ENCODE measurements at regions not wholly inside any gene's neighbourhood (a gene's known extent, or its start where the extent isn't known, plus 50 kb on each side); places are given as distances from the start of the nearest gene placed in this dataset.
A peak's percentile ranks its signal among the peaks of the same experiment; 100 is the strongest.

GRCh38 chr9:673264-673965, 168.1 kb upstream of the DMRT1 start:
- Mint-ChIP-seq H3K27me3 (ENCODE audit: insufficient read depth, low read depth, poor library complexity) (no peaks in the 10 kb centered on the region), H3K4me1 (peaks cover 54% of the 10 kb centered on the region), H3K9me3 (peaks cover 21% of the 10 kb centered on the region; the same call in 2 of the 3 replicates), H3K4me3 (no peak overlapping the region), H3K27ac (no peak overlapping the region), H3K36me3 (ENCODE audit: low read depth) (peaks cover 30% of the 10 kb centered on the region)
- peak; percentile 16 for ATAC-seq
- Histone ChIP-seq H3K36me3 (ENCODE audit: insufficient read depth) (no peaks in the 10 kb centered on the region), H3K4me2 (0 out of 2 replicates have a peak overlapping the region, but pooled peaks have one; percentile 16), H3K4me1 (ENCODE audit: insufficient read depth) (peaks cover 38% of the 10 kb centered on the region), H3K4me3 (no peak overlapping the region), H3K27me3 (ENCODE audit: insufficient read depth) (no peaks in the 10 kb centered on the region), H3K27ac (ENCODE audit: low read depth) (peak overlapping the region; percentile 78), H2AFZ (no peak overlapping the region), H3K9me2 (ENCODE audit: insufficient read depth) (0 out of 2 replicates have a peak, but pooled peaks cover 3% of the 10 kb centered on the region), H3F3A (replicated peaks; ENCODE audit: low read depth) (no peaks in the 10 kb centered on the region; the same call in 1 of the 2 replicates), H3K79me2 (replicated peaks; ENCODE audit: insufficient read depth) (peaks cover 20% of the 10 kb centered on the region; the same call in 1 of the 2 replicates), H4K20me1 (replicated peaks; ENCODE audit: insufficient read depth) (no peaks in the 10 kb centered on the region)
- DNase-seq (ENCODE audit: low spot score): no peak
- TF ChIP-seq JUNB (IDR thresholded peaks at IDR 0.05; ENCODE audit: unreplicated experiment) (no peak), NANOG (IDR thresholded peaks at IDR 0.05; ENCODE audit: borderline replicate concordance) (no peak), CTCF (conservative IDR thresholded peaks at IDR 0.05; ENCODE audit: low read depth in 2 of 2) (no peak), ETS1 (IDR thresholded peaks at IDR 0.05) (no peak), REST (IDR thresholded peaks at IDR 0.05; ENCODE audit: unreplicated experiment) (no peak), ZNF331 (CRISPR knock-in tag; IDR thresholded peaks at IDR 0.05; ENCODE audit: low read depth) (no peak), EZH2 (IDR thresholded peaks at IDR 0.05; ENCODE audit: low read depth, unreplicated experiment) (no peak), CREB1 (CRISPR knock-in tag; IDR thresholded peaks at IDR 0.05; ENCODE audit: low read depth) (no peak), EZH2phosphoT487 (IDR thresholded peaks at IDR 0.05; ENCODE audit: unreplicated experiment) (no peak), ZNF462 (CRISPR knock-in tag; IDR thresholded peaks at IDR 0.05) (no peak), STAT1 (IDR thresholded peaks at IDR 0.05; ENCODE audit: unreplicated experiment) (no peak), ZNF114 (CRISPR knock-in tag; IDR thresholded peaks at IDR 0.05) (no peak), POLR2AphosphoS5 (IDR thresholded peaks at IDR 0.05; ENCODE audit: low read depth) (no peak)

Data from GM23338 (cell line).